ENCODE measurements at regions not wholly inside any gene's neighbourhood (a gene's known extent, or its start where the extent isn't known, plus 50 kb on each side); places are given as distances from the start of the nearest gene placed in this dataset.
A peak's percentile ranks its signal among the peaks of the same experiment; 100 is the strongest.

- DNase-seq, result peak; percentile 18
Observed at GRCh38 chr1:17933971-17934370, 173.6 kb upstream of the IGSF21 start.

- DNase-seq, result no peak
Observed at GRCh38 chr1:17935230-17935629, 172.4 kb upstream of the IGSF21 start.

GRCh38 chr1:17941431-17942189, 166.0 kb upstream of the IGSF21 start:
- DNase-seq, result no peak

- no peak for DNase-seq
Observed at GRCh38 chr1:17943506-17943905, 164.1 kb upstream of the IGSF21 start.

- no peak for DNase-seq
Observed at GRCh38 chr1:17944646-17945045, 163.0 kb upstream of the IGSF21 start.

- no peak for DNase-seq
Observed at GRCh38 chr1:17946434-17946833, 161.2 kb upstream of the IGSF21 start.

- DNase-seq, result peak; percentile 86
Observed at GRCh38 chr1:17948594-17948993, 159.0 kb upstream of the IGSF21 start.

GRCh38 chr1:17949511-17949910, 158.1 kb upstream of the IGSF21 start:
- DNase-seq, result no peak

- DNase-seq, result no peak
Observed at GRCh38 chr1:17950728-17951127, 156.9 kb upstream of the IGSF21 start.

GRCh38 chr1:17952506-17952905, 155.1 kb upstream of the IGSF21 start:
- DNase-seq, result no peak

- no peak for DNase-seq
Observed at GRCh38 chr1:17953921-17954320, 153.7 kb upstream of the IGSF21 start.

- no peak for DNase-seq
Observed at GRCh38 chr1:17955302-17956285, 152.0 kb upstream of the IGSF21 start.

- peak; percentile 79 for DNase-seq
Observed at GRCh38 chr1:17957588-17958267, 149.9 kb upstream of the IGSF21 start.

GRCh38 chr1:17958704-17959103, 148.9 kb upstream of the IGSF21 start:
- DNase-seq, result peak; percentile 16

- DNase-seq, result no peak
Observed at GRCh38 chr1:17963513-17963912, 144.1 kb upstream of the IGSF21 start.

GRCh38 chr1:17965515-17966100, 142.0 kb upstream of the IGSF21 start:
- no peak for DNase-seq

GRCh38 chr1:17966341-17966740, 141.3 kb upstream of the IGSF21 start:
- DNase-seq, result no peak

- DNase-seq, result no peak
Observed at GRCh38 chr1:17967623-17968255, 139.9 kb upstream of the IGSF21 start.

GRCh38 chr1:17970757-17971156, 136.8 kb upstream of the IGSF21 start:
- DNase-seq, result no peak

- DNase-seq, result no peak
Observed at GRCh38 chr1:17973694-17974093, 133.9 kb upstream of the IGSF21 start.

GRCh38 chr1:17976854-17977253, 130.7 kb upstream of the IGSF21 start:
- DNase-seq, result peak; percentile 74

- no peak for DNase-seq
Observed at GRCh38 chr1:17978016-17978415, 129.6 kb upstream of the IGSF21 start.
